GM19328 (cell line): ENCODE measurements at regions not wholly inside any gene's neighbourhood (a gene's known extent, or its start where the extent isn't known, plus 50 kb on each side); places are given as distances from the start of the nearest gene placed in this dataset.
"Not testable (repeated sequence)": the region's sequence is repeated elsewhere in the genome, so short reads cannot be mapped to it uniquely, and the experiment has no call there.

Experiments used
- ATAC-seq: cut with Tn5 transposase; IDR thresholded peaks from one replicate; pipeline ENCODE4 v1.9.1; 2021; ENCODE audit warnings: mild to moderate bottlenecking, moderate library complexity; ENCODE audit not compliant: unreplicated experiment

GRCh38 chr11:45000918-45001317 lies 50.2 kb upstream of the TP53I11 start:
- no peak for ATAC-seq

DNA sequence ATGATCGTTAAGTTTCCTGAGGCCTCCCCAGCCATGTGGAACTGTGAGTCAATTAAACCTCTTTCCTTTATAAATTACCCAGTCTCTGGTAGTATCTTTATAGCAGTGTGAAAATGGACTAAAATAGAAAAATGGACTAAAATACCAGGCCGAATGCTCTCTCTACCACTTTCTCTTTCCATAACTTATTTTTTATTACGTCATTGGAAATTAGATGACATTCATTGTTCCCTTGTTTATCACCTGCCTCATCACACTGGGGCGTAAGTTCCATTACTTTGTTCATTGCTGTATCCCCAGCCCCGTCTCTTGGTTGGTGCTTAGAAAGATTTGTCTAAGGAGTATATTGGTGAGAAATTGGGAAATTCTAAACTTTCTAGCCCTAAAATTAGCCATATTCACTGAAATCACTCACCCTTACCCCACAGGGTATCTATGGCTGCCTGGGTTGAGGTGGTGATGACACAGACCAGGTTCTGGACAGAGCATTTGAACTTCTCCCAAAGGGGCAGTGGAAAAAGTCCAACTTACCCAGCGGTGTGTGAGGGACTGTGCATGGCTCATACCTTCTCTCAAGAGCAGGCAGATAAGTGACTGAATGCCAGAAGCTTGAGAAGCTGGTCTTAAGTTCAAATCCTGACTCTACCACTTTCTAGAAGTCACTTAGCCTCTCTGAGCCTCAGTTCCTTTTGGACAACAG lies 50.9 kb upstream of the TP53I11 start:
- no peak for ATAC-seq

DNA sequence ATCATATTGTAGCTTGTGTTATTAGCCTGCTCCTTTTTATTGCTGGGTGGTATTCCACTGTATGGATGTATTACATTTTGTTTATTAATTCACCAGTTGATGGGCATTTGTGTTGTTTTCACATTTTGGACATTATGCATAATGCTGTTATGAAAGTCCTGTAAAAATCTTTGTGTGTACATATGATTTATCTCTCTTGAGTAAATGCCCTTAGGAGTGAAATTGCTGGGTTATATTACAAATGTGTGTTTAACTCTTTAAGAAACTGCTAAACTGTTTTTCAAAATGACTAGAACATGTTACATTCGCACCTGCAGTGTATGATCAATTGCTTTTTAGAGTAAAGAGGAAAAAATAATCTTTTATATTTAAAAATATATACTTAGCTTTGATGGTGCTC lies 54.4 kb upstream of the TP53I11 start:
- ATAC-seq = no peak

DNA sequence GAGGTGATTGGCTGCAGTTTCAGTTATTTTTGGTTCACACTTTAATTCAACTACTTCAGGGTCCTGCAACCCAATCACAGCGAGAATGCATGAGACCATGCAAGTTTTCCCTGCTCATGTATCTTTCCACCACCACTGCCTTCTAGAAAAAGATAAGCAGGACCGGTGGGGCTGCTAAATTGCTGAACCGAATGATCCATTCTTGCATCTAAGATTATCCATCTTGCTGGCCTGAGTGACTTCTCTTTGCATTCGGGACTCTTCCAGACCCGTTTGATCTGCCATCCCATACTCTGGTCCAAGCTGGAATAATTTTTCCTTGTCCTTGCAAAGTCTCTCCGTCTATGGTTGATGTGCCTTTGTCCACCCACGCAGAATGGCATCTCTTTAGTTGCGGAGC lies 56.3 kb upstream of the TP53I11 start:
- no peak for ATAC-seq

DNA sequence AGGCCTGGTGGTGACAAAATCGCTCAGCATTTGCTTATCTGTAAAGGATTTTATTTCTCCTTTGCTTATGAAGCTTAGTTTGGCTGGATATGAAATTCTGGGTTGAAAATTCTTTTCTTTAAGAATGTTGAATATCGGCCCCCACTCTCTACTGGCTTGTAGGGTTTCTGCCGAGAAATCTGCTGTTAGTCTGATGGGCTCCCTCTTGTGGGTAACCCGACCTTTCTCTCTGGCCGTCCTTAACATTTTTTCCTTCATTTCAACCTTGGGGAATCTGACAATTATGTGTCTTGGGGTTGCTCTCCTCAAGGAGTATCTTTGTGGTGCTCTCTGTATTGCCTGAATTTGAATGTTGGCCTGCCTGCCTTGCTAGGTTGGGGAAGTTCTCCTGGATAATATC lies 65.3 kb upstream of the TP53I11 start:
- not testable (repeated sequence) for ATAC-seq

- ATAC-seq = not testable (repeated sequence)
Measured at GRCh38 chr11:45016446-45016845, 65.8 kb upstream of the TP53I11 start.

- ATAC-seq = no peak
Measured at GRCh38 chr11:45017329-45017728, 66.6 kb upstream of the TP53I11 start.

DNA sequence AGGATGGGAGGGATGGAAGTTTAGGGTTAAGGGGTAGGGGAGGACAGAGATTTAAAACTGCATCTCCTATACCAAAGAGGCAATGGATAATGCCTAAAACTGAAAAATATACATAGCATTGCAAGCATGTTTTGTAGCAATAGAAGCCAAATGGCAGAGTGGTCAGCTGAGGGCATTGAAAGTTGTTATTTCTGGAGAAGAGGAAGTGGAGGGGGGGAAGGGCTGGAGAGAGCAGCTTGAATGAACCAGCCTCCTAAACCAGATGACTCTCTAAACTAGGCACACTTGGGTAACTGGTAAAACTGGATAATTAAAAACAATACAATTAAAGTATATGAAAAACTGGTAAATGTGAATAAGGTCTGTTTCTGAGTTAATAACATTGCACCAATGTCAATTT lies 70.3 kb upstream of the TP53I11 start:
- no peak for ATAC-seq

DNA sequence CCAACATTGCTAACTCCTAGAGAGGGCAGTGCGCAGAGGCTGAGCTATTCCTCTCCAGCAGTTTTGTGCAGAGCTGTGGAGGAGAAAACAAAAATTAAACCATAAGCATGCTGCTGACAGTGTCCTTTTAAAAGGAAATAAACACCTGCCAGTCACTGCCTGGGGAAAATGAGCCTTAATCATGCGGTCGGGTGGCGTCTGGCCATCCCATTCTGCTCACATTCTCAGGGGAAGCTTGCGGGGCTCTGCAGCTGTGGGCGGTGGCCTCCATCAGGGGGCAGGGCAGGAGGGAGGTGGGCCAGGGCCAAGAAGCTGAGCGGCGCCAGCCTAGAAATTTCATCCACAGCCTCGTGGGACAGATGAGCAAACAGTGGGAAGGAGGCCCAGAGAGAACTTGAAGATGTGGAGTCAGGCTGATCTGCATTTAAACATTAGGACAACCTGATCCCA lies 71.0 kb upstream of the TP53I11 start:
- no peak for ATAC-seq

DNA sequence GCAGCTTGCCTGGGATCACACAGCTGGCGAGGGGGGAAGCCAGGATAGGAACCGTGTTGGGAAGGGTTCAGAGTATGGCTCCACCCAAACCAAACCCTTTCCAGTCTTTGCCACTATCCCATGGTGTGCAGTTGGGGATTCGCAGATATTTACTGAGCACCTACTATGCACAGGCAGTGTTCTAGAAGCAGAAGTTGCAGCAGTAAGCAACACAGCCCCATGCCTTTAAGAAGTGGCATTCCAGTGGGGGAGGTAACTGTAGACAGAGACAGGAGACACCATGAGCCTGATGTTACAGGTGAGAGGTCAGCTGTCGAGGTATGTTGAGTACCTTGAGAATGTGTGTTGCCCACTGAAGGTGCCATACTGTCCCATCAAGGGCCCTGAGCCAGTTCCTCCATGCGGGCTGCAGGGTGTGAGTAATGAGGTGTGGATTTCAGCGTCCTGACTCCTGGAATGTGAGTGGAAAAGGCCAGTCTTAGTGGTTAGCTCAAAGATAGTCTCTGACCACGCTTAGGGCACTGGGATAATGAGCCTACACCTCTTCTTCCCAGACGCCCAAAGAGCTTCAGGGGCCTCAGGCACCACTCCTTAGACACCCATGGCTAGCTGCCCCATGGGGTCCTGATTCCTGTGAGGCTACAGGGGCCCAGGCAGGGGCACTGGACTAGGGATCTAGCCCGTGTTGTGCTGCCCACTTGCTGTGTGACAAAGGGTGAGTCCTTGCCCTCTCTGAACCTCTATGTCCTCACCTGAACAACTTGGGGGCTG lies 71.8 kb upstream of the TP53I11 start:
- no peak for ATAC-seq

DNA sequence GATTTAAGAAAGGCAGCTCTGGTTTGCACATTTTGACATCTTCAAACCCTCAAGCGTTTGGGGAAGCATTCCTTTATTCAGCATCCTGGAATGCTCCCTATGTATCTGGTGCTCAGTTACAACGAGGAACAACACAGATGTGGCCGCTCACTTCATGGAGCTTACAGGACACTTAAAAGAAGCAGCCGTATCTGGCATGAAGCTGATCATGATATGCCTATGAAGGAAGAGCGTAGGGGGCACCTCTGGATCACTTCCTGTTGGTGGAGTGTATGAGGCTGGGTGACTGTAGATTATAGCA lies 72.3 kb upstream of the TP53I11 start:
- no peak for ATAC-seq

- ATAC-seq = no peak
Measured at GRCh38 chr11:45024316-45024715, 73.6 kb upstream of the TP53I11 start.

DNA sequence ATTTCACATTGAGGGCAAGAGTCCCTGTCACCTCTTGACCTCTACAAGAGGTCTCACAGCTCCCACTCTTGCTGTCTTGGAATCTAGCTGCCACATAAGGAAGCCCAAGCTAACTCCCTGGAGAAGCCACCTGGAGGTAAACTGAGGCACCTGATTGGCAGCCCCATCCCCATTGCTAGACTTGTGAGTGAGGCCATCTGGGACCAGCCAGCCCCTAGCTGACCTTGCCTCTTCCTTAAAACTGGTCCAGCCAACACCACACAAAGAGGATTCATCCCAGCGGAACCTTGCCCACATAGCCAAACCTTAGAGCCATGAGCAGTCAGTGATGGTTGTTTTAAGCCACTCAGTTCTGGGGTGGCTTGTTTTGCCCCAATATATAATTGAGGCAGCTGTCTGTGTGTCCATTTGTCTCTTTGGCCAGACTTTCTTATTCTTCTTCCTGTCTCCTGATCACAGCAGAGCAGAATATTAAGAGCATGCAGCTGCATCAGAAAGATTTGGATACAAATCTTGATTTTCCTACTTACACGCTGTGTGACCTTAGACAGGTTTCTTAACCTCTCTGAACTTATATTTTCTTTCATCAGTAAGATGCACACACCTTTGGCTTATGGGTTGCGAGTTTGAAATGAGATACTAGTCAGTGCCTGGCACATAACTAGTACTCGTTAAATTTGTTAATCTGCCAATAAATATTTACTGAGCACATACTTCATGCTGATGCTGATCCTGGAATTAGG lies 74.3 kb upstream of the TP53I11 start:
- ATAC-seq = no peak

DNA sequence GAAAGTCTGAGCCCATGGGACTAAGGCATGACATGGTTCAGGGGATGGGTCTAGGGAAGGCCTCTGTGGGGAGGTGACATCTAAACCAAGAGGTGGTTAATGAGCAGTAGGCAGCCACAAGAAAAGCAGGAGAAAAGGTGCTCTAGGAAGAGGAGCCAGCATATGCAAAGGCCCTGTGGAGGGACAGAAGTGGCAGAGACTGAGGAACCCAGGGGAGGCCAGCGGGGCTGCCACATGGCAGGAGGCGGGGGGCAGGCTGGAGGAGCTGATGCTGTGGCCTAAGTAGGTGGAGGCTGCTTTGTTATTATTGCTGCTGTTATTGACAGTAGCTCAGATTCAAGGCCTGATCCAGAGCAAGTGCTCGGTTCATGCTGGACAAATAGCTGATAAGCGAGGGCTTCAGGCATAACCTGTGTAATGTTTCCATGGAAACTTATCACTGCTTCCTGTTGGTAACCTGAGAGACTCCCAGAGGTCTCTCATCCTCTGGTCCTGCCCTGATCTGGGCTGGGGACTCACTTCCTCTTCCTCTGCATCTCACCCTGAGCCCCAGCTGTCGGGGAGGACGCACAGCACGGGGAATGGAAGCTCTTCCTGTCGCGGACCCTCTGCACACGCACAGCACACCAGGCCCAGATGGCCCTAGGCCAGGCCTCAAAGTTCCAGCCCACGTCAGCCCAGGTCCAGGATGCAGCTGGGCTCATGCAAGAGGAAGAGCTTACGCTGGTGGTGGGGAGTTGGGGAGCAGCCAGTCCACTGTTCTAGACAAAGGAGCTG lies 75.2 kb upstream of the TP53I11 start:
- ATAC-seq = no peak

- no peak for ATAC-seq
Measured at GRCh38 chr11:45026835-45027234, 76.2 kb upstream of the TP53I11 start.

DNA sequence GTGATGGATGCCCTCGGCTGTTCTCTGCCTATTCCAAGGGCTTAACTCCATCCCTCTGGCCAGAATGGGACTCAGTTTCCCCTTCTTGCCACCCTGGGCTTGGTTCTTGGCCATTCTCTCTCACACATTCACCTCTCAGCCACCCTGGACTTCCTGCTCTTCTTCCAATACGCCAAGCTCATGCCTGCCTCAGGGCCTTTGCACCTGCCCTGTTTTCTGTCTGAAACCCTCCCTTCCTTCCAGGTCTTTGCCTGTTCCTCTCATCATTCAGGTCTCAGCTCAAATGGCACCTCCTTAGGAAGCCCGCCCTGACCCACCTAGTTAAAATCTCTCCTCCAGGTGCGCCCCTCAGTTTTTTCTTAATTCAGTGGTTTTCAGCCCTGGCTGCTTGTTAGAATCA lies 76.6 kb upstream of the TP53I11 start:
- ATAC-seq = no peak

GRCh38 chr11:45028911-45029682 lies 78.4 kb upstream of the TP53I11 start:
- ATAC-seq = no peak

DNA sequence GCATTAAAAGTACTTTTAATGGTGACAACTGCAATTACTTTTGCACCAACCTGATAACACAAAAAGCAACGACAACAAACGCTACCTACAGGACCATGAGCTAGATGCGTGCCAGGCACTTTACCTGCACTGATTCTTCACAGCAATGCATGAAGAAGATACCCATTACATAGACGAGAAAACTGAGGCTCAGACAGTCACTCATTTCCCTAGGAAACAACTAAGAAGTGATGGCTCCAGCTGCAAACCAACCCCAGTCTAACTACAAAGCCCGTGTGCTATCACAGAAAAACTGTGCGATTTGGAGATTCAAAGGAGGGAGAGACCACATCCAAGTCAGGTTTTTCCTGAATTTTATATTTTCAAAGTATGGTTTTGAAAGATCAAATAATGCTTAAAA lies 80.1 kb upstream of the TP53I11 start:
- ATAC-seq = no peak

- peak; percentile 88 for ATAC-seq
Measured at GRCh38 chr11:45031912-45032519, 81.3 kb upstream of the TP53I11 start.

GRCh38 chr11:45035413-45035812 lies 84.7 kb upstream of the TP53I11 start:
- ATAC-seq = no peak
